ENCODE measurements at regions not wholly inside any gene's neighbourhood (a gene's known extent, or its start where the extent isn't known, plus 50 kb on each side); places are given as distances from the start of the nearest gene placed in this dataset.

GRCh38 chr13:40189898-40190630 is 476.4 kb downstream of the FOXO1 start:
- DNase-seq (ENCODE audit: low read depth in 2 of 2) = no peak

GRCh38 chr13:40190641-40191100 is 475.8 kb downstream of the FOXO1 start:
- DNase-seq (ENCODE audit: low read depth in 2 of 2) = peak in 1 of 2 donors; percentile 39

- no peak for DNase-seq (ENCODE audit: low read depth in 2 of 2)
Observed at GRCh38 chr13:40191186-40191980, 475.1 kb downstream of the FOXO1 start.

GRCh38 chr13:40192452-40192851 is 474.0 kb downstream of the FOXO1 start:
- no peak for DNase-seq (ENCODE audit: low read depth in 2 of 2)

- no peak for DNase-seq (ENCODE audit: low read depth in 2 of 2)
Observed at GRCh38 chr13:40192858-40193257, 473.6 kb downstream of the FOXO1 start.

- no peak for DNase-seq (ENCODE audit: low read depth in 2 of 2)
Observed at GRCh38 chr13:40193286-40194223, 472.9 kb downstream of the FOXO1 start.

GRCh38 chr13:40194224-40194806 is 472.1 kb downstream of the FOXO1 start:
- DNase-seq (ENCODE audit: low read depth in 2 of 2) = no peak

GRCh38 chr13:40197049-40197448 is 469.4 kb downstream of the FOXO1 start:
- no peak for DNase-seq (ENCODE audit: low read depth in 2 of 2)

GRCh38 chr13:40197936-40198595 is 468.4 kb downstream of the FOXO1 start:
- no peak for DNase-seq (ENCODE audit: low read depth in 2 of 2)

- DNase-seq (ENCODE audit: low read depth in 2 of 2) = no peak
Observed at GRCh38 chr13:40200273-40200978, 466.0 kb downstream of the FOXO1 start.

GRCh38 chr13:40204246-40204645 is 462.2 kb downstream of the FOXO1 start:
- no peak for DNase-seq (ENCODE audit: low read depth in 2 of 2)

GRCh38 chr13:40205771-40206240 is 460.6 kb downstream of the FOXO1 start:
- DNase-seq (ENCODE audit: low read depth in 2 of 2) = no peak

- peak in 1 of 2 donors; percentile 38 for DNase-seq (ENCODE audit: low read depth in 2 of 2)
Observed at GRCh38 chr13:40206241-40207000, 460.0 kb downstream of the FOXO1 start.

- no peak for DNase-seq (ENCODE audit: low read depth in 2 of 2)
Observed at GRCh38 chr13:40207001-40207478, 459.4 kb downstream of the FOXO1 start.

GRCh38 chr13:40208517-40208916 is 457.9 kb downstream of the FOXO1 start:
- DNase-seq (ENCODE audit: low read depth in 2 of 2) = no peak

- DNase-seq (ENCODE audit: low read depth in 2 of 2) = no peak
Observed at GRCh38 chr13:40210865-40211585, 455.4 kb downstream of the FOXO1 start.

GRCh38 chr13:40211586-40211968 is 454.9 kb downstream of the FOXO1 start:
- DNase-seq (ENCODE audit: low read depth in 2 of 2) = no peak

GRCh38 chr13:40213779-40214178 is 452.7 kb downstream of the FOXO1 start:
- no peak for DNase-seq (ENCODE audit: low read depth in 2 of 2)

GRCh38 chr13:40215311-40215710 is 451.1 kb downstream of the FOXO1 start:
- no peak for DNase-seq (ENCODE audit: low read depth in 2 of 2)
